Iris pigment epithelial cell (primary cell): ENCODE measurements at regions not wholly inside any gene's neighbourhood (a gene's known extent, or its start where the extent isn't known, plus 50 kb on each side); places are given as distances from the start of the nearest gene placed in this dataset.

ENCODE experiments used
- DNase-seq: peaks from one replicate; pipeline ENCODE4 v3.0.0-alpha.2; 2011; ENCODE audit warnings: low read depth

DNA sequence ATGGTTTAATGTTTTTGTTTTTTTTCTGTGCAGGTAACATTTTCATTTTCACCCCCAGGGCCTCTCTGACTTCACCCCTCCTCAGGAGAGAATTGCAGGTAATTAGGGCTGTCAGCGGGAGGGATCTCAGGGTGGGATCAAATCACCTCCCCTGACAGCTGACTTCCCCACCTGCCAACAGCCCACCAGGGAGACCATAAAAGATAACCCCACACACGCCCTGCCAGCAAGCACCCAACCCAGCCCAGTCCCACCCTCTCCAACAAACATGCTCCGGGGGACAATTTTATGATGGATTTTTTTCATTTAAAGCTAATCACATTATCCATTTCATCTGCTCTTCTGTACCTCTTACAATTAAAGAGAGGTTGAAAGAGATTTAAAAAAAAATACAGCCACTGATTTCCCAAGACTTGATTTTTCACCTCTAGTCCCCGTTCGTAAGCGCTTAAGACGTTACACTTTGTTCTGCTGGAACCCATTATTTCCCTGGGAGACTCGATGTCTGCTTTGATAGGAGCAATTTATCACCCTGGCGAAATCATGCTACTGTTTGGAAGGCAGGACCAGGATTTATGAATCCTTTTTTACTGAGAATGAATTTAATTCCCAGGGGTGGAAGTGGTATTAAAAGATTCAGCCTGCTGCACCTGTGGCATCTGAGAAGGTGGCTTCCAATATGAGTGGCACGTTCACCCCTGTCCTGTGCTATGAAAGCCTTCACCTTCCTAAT is 232.9 kb upstream of the ID2 start:
- DNase-seq, result no peak

DNA sequence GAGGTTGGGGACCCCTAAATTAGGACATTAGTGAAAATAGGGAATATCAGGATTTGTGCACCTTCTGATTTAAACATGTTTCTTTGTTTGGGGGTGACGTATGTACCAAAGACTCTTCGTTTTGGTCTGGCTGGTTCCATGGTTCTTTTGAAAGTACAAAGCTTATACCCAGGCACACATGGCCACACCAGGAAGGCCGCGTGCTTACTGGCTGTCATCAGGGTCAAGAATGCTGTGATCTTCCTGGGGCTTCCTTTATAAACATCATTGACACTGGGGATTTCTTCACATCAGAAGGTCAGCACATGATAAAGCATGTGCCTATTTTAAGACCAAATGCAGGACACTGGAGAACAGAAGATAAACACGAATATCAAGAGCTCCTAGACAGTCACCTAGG is 230.6 kb upstream of the ID2 start:
- no peak for DNase-seq

DNA sequence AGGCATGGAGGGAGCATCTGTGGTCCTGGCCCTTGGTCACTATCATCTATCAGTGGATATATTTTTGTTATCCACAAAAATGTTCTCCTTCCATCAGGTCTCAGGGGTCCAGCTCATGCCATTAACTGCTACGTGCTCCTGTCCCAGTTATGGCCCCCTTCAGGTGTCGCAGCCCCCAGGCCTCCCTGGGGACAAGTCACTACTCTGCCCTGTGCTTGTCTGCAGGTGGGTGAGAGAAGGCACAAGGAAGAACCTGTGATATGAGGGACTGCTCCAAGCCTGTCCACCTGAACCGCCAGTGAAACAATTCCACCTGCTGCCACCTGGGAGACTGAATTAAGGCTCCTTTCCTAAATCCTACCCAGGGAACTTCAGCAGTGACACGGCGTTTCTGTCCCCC is 229.6 kb upstream of the ID2 start:
- DNase-seq, result no peak

DNA sequence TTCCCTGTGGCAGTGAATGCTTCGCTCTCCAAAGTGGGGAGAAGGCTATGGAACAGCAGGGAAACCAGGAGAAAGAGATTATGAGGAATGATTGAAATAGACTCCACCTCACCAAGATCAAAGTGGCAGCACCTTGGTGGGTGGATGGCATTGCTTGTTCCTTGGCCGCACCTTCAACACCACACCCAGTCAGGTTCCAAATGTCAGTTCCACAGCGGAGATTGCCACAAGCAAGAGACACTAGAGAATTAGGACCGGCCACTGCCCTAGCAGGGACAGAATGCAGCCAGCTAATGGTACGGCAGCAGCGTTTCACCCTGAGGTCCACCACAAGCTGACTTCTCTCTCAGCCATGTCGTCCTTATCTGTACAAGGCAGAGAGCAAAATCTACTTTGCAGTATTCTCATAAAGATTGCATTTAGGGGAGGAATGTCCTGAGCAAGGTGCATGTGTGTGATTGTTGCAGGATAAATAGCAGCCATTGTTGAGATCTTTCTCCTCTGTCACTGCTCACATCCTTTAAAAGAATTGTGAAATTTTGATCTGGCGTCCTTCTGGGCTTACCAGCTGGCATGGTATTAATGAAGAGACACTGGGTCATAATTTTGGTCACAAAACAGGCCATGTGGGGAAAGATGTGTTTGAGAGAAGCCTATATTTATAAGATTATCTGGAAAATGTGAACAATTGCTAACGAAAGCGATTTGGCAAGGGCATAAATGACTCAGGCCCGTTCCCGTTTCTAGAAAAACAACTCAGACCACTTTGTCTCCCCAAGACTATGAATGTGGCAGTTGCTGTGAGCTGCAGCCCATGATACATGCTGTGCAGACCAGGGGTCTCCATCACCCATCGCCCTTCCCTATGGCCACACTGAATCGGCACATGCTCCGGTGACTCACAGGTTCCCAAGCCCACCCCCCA is 228.6 kb upstream of the ID2 start:
- no peak for DNase-seq

DNA sequence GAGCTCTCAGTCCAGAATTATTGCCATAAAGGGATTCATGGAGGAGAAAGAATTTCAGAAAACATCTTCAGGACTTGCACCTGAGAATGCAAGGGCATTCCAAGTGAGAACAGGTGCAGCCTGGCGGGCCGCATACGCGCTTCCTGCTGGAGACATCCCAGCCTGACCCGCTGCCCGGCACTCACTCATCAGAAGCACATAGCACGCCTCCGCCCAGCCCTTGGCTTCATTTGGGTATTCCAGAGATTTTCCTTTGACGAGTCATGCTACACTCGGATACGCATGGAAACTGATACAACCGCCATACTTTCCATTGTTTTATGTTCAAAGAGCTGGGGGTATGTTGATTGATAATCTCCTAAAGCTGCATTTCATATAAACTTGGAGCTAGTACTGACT is 228.0 kb upstream of the ID2 start:
- DNase-seq, result no peak

DNA sequence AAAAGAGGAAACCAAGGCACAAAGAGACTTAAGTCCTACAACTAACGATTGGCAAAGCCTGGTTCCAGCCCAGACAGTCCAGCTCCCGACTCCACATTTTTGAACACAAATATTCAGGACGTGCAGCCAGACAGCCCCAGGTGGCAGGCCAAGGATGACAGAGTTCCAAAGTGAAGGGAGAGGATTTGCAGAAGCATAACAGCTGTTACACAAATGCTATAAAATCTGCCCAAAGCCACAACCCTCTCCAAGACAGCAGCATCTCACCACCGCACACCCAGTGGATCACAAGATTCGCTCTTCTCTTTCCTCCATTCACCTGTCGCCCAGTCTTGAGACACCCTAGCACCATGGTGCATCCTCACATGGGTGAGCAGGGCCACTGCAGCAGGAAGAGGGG is 227.1 kb upstream of the ID2 start:
- DNase-seq, result no peak

DNA sequence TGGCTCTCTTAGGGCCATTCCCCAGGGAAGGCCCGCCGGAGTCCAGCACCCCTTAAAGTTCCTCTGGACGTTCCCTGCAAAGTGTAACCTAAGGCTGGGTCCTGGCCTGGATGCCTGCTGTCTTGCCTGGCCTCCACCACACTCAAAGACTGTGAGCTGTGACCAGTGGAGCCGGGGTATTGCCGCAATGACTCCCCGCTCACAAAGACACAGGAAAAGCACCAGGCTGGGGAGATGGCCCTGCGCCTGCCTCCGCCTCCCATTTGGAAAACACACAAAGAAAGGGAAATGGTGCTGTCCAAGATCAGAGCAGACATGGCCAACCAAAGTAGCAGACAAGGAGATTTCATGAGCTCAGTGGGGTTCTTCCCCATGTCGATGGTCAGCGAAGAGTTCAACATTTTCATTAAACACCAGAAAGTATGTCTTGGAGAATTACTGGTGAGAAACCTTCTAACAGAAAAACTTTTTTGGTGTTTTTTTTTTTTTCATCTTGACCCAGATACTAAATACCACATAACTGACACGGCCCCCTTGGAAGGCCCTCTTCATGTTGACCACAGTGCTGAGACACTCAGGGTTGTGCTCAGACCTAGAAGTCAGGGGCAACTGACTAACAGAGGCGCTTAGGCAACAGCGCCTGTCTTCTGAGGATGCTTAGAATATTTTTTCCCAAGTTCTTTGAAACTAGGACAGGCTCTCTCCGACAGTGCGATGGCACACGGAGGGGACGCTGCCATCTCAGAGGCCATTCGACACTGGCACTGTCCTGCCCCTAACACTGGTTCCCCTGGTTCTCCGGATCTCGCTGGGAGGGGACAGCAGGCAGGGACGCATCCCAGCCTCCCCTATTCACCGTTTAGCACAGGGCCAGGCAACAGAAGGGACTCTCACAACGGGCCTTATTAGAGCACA is 226.4 kb upstream of the ID2 start:
- no peak for DNase-seq

DNA sequence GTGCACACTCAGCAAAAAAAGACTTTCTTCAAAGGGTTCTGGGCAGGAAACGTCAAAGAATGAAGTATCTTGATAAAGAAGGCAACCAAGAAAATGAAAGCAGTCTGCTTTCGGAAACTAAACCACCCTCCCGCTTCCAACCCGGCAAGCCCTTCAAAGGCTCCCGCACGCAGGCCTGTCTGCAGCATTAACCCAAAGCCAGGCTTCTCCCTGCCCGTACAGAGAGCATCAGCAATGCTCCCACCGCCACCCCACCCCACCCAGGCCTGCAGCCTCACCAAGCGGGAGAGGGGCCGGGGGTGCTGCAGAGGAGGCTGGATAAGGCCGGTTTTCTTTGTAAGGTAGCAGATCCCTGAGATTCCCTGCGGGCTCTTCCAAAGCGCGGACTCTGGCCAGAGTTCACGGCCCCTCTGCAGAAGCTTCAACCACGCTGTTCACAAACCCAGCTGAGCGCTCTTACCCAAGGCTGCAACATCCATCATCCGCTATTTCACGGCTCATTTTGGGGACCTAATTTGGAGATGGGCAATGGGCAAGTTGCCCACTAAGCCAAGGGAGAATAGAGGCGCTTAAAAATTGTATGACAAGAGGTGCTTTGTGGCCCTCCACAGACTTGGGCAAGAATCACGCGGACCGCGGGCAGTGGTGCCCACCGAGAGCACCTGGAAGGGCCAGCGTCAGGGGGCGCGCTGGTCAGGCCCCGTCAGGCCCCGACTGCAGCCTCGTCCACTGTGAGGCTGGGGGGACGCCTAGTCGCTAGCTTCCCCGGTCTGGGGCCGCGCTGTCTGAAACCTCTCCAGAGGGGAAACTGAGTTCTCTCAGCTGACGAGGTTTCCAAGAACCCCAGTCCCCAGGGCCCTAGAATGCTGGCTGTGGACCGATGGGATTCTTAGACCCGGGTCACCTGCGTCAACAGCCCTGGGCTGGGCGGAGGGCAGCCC is 225.4 kb upstream of the ID2 start:
- DNase-seq, result no peak

DNA sequence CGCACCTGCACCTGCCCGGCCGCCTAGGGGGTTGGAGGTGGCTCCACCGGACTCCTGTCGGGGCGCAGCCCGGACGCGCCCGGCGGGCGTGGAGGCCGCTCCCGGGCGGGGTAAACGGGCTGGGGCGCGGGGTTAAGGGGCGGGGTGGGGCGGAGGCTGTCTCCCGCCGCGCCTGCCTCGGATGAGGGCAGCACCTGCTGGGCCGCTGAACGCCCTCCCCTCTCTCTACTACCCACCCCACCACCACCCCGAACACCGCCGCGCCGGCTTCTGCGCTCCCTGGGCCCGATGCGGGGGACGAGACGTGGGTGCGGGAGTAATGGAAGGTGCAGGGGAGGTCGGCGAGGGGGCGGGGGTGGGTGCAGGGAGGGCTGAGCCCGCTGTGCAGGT is 224.8 kb upstream of the ID2 start:
- DNase-seq, result no peak

DNA sequence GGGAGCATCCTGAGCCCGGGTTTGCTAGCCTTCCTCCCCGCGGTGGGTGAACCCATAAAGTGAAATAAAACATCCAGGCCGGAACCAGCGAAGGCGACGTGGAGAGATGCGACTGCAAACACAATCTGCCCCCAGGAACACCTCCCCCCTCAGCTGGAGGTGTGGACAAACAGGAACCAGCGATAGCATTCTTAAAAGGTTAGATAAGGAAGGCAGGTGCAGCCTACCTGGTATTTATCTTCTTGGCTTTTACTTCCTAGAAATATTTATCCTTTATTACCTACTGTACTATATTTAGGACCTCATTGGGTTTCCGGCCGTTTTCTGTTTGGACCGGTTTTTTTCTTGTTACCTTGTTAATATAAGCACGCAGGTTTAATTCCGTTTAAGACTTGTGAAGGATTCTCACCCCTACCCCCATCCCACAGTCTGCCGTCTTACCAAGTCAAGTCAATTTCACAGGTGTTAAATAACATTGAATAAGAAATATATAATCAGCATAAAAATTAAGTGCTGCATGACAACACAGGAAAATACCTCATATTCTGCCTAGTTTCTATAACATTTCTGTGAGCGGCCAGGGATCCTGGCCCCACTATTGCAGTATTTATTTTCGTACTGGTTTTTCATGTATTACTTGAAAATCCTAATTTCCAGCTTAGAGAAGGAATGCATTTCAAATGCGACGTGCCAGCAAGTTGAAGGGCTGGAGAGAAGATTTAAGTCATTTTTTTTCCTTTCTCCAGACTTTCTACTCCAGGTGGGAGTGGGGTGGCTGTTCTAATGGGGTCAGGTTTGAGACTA is 224.0 kb upstream of the ID2 start:
- DNase-seq, result no peak

DNA sequence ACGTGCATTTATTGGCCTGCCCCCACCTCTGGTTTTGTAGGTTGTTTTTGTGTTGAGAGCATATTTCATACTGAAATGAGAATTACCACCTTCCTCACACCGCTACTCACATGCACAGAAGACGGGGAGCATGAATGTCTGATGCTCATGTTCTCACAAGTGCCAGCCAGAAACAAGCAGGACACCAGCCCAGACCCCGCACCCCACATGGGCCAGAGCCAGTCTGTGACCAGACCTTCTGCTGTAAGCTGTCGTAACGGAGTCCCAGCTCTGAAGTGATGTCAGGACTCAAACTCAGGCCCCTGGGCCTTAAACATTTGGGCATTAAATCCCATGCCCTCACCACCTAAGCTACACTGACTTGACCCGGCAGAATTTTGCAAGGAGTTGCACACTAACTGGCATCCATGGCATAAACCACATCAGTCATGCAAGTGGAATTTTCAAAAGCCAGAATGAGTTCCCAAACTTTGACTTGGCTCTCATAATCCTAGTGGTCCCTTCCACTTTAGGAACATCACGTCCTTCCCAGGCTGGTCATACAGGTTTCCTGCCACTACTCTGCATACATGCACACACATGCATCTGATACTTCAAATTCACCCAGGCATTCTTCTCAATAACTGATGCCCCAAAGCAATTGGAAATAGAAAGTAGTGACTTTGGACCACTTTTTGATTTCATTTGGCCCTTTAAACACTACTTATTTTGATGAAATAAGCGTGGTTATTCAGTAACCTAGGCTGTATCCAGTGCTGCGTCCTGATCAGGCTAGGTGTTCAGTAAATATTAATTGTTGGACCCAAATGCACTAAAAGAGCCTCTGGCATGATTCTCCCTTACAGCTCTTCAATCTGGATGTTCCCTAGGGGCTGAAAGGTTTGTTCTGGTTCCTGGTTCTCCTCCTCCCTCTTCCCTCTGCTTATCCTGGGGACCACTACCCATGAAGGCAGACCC is 223.1 kb upstream of the ID2 start:
- DNase-seq, result no peak

DNA sequence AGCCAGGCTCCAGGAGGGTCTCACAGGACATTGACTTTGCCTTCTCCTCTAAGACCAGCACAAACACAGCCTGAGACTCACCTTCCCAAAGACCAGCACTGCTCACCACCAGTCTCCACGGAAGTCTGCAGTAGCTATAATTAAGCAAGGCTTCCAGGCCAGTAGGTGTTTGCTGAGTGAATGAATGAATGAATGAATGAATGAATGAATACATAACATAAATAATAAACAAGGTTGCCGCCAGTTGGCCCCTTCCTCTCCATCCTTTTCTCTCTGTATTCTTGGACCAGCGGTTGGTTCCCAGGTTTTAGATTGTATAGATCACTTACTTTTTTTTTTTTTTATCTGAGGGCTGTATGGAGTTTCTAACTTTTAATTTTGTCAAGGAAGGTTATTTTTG is 222.4 kb upstream of the ID2 start:
- no peak for DNase-seq

DNA sequence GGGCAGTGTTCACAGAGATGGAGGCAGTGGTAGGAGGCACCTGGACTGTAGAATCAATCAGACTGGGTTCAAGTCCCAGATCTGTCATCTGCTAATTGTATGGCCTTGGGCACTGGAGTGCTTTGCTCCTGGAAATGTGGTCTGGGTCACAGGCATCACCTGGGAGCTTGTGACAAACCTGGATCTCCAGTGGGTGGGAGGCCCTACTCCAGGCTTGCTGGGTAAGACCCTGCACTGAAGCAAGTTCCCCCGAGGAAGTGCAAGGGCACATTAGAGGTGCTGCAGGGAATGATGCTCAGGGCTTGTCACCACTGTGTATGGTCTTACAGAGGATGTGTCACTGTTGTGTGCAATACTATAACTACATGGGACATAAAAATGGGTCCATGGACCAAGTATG is 220.5 kb upstream of the ID2 start:
- DNase-seq, result no peak

DNA sequence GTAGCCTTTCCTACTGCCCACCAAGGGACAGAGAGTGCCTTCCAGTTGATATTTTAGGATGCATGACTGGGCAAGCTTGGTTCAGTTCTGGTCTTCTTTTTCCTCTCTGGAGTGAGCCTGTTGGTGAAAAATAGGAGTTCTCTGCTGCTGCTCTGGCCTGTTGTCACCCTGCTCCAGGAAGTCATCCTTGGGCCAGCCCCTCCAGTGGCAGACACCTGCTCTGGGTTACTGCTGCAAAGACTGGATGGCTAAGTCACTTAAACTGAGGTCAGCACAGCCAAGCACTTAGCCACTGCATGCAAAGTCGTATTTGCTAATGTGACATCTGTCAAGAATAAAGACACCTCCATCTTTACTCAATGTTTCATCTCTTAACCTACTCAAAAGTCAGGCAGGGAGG is 219.6 kb upstream of the ID2 start:
- DNase-seq, result no peak

DNA sequence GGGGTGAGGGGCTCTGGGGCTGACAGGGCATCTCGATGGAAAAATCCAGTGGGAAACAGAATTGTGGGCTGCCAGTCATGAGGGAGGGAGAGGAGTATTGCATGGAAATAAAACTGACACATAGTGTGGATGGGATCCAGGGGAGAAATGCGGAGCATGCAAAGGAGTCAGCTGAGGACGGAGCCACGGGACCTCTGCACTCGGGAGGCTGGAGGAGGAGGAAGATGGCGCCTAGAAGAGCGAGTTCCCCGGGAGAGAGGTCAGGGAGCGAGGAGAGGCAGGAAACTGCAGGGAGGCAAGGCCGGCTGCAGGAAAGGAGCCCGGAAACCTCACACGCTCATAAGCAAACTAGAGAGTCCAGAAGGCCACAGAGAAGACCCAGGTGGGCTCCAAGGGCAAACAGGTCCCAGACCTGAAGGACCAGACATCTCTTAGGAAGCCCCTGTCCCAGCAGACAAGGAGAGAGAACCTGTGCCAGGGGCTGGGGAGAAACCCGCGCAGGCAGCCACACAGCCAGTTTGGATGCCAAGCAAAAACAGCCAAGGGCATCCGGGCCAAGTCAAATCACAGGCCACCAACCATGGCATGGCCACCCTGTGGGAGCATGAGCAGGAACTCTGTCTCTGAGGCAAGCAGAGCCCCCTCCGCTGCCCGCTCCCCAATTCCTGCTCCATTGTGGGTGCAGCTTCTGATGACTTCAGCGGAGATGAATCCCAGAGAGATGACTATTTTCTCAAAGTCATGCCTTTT is 218.8 kb upstream of the ID2 start:
- DNase-seq, result no peak

DNA sequence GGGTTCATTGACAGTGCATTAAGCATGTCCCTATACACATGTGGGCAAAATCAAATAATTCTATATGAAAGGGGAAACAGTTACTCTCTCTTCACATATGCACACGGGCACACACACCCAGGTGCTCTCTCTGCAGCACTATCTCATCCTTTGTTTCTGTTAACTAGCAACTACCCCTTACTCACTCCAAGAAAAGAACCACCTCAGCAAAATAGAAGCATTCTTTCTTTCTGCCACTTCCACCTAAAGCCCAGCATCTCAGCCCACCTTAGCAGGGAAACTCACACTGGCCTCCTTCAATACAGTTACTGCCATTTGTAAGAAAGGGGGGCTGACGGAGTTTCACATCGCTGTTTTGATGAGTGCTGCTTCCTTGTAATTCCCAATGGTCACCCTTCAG is 216.3 kb upstream of the ID2 start:
- no peak for DNase-seq

DNA sequence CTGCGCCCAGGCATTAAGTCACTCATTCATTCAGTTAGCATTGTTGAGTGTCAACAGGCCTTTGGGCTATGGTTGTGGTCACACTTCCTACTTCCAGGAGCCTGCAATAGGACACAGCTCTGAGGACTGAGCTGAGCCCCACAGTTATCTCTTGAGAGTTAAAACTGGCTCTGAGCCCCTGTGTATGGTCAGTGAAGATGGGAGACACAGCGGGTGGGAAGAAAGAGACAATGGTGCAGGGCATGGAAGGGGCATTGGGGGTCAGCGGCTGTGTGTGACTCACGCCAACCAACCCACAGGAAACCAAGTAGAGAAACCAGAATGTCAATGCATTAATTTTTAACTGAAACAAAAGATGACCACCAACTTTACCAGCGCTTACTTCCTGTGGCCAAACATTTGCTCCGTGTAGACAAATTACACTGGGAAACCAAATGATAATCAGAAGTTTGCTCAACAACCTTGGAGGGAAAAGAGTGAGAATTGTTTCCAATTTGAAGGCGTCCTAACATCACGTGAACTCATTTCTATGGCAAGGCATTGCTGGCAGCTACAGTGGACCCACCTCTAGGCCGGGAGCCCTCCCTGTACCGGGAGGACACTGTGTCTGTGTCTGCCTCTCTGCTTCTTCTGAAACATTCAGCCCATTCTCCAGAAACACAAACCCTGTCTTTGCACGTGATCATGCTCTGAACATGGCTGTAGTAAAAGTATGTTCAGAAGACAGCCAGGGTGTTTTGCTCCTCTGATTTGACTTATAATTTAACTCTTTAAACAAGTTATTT is 212.0 kb upstream of the ID2 start:
- DNase-seq, result no peak
